SK-N-SH (cell line): ENCODE measurements at regions not wholly inside any gene's neighbourhood (a gene's known extent, or its start where the extent isn't known, plus 50 kb on each side); places are given as distances from the start of the nearest gene placed in this dataset.

Source experiments
- CTCF ChIP-seq: fragments of 200-600 bp; sonication (generic); IDR thresholded peaks from 2 replicates; pipeline ENCODE4 v1.6.1; 2017; ENCODE audit warnings: antibody characterized with exemption, mild to moderate bottlenecking, moderate library complexity
- FOXJ3 ChIP-seq: sonication (generic); formaldehyde crosslinking; IDR thresholded peaks from 2 replicates; pipeline ENCODE4 v1.5.1; 2020; ENCODE audit warnings: mild to moderate bottlenecking, missing genetic modification reagents
- GATA2 ChIP-seq: sonication (generic); formaldehyde crosslinking; IDR thresholded peaks from 2 replicates; pipeline ENCODE4 v1.5.0; 2020; ENCODE audit warnings: mild to moderate bottlenecking, missing genetic modification reagents
- MAX ChIP-seq: IDR thresholded peaks from 2 replicates; pipeline ENCODE4 v1.4.0; 2012; ENCODE audit warnings: low read depth
- PBX3 ChIP-seq: IDR thresholded peaks from 2 replicates; pipeline ENCODE4; 2012
- POLR2AphosphoS5 ChIP-seq: IDR thresholded peaks from 2 replicates; pipeline ENCODE4 v1.6.1; 2012; ENCODE audit warnings: low read depth, low read length
- RAD21 ChIP-seq: IDR thresholded peaks from 2 replicates; pipeline ENCODE4 v1.6.1; 2012; ENCODE audit warnings: mild to moderate bottlenecking, low read length
- SIN3A ChIP-seq: IDR thresholded peaks from 2 replicates; pipeline ENCODE4 v1.6.1; 2012; ENCODE audit warnings: low read depth, mild to moderate bottlenecking, low read length, moderate library complexity, borderline replicate concordance
- TAF1 ChIP-seq: IDR thresholded peaks from 2 replicates; pipeline ENCODE4 v1.6.1; 2012; ENCODE audit warnings: low read depth, mild to moderate bottlenecking, low read length, moderate library complexity, borderline replicate concordance
- USF2 ChIP-seq: fragments of 150-350 bp; IDR thresholded peaks from 2 replicates; pipeline ENCODE4 v1.6.1; 2017; ENCODE audit warnings: antibody characterized with exemption, low read length, low read depth, borderline replicate concordance
- YY1 ChIP-seq: IDR thresholded peaks from 2 replicates; pipeline ENCODE4 v1.4.0; 2012; ENCODE audit warnings: low read depth, mild to moderate bottlenecking

- TF ChIP-seq TAF1 (no peak), FOXJ3 (CRISPR knock-in tag) (no peak), USF2 (no peak), PBX3 (no peak), POLR2AphosphoS5 (no peak), YY1 (no peak), RAD21 (no peak), CTCF (no peak), GATA2 (CRISPR knock-in tag) (no peak), MAX (no peak), SIN3A (no peak)
These were observed 110.1 kb upstream of the TBL1XR1 start for GRCh38 chr3:177307391-177307790.
